A549 (cell line): ENCODE measurements at regions not wholly inside any gene's neighbourhood (a gene's known extent, or its start where the extent isn't known, plus 50 kb on each side); places are given as distances from the start of the nearest gene placed in this dataset.

Experiments used
- ATAC-seq, 2 experiments: fragments of 200-7000 bp in 1 of 2; fragments of >200 bp in 1 of 2; cut with Nextera tagmentation in 1 of 2; cut with Tn5 transposase in 1 of 2; 3 replicates each; pipeline versions ENCODE4 v1.8.0 to v1.9.1; 2018 to 2020; ENCODE audit warnings: mild to moderate bottlenecking in 1 of 2, moderate library complexity in 1 of 2
- CTCF ChIA-PET: fragments of 300-600 bp; sonication (Branson Sonifier 250); formaldehyde crosslinking; extraction: SDS; loops from one replicate; lab custom pipeline; 2021; ENCODE audit warnings: antibody characterized with exemption, inconsistent platforms; lab: Yijun Ruan, JAX
- POLR2A ChIA-PET: fragments of 350-600 bp; formaldehyde crosslinking; extraction: SDS; loops from one replicate; lab custom pipeline; 2021; ENCODE audit warnings: antibody characterized with exemption, inconsistent platforms; lab: Yijun Ruan, JAX
- DNase-seq, 2 experiments: peaks; one replicate each; pipeline versions ENCODE4 v3.0.0 to v3.0.0-alpha.2; 2011 to 2016; ENCODE audit warnings: low read depth in 1 of 2, low spot score in 1 of 2
- FAIRE-seq: peaks from 2 replicates; lab custom pipeline; 2011; peaks lifted over from hg19 to GRCh38; lab: Jason Lieb, UNC
- H3K27ac ChIP-seq, 2 experiments: fragments of >200 bp; sonication (Bioruptor Twin); formaldehyde crosslinking; 3 replicates each; pipeline ENCODE4 v1.5.1; 2016 to 2017
- H3K4me1 ChIP-seq: fragments of >200 bp; sonication (Bioruptor Twin); formaldehyde crosslinking; 3 replicates; pipeline ENCODE4 v1.6.1; 2016
- H3K4me2 ChIP-seq: fragments of >200 bp; sonication (Bioruptor Twin); formaldehyde crosslinking; 3 replicates; pipeline ENCODE4 v1.6.1; 2016
- H3K4me3 ChIP-seq: fragments of >200 bp; sonication (Bioruptor Twin); formaldehyde crosslinking; 3 replicates; pipeline ENCODE4 v1.5.1; 2016
- H3K9me3 ChIP-seq: fragments of >200 bp; sonication (Bioruptor Twin); formaldehyde crosslinking; 3 replicates; pipeline ENCODE4 v1.6.1; 2016
- CBX2 ChIP-seq: fragments of 200-600 bp; sonication (generic); IDR thresholded peaks from 2 replicates; pipeline ENCODE4 v1.6.1; 2016; ENCODE audit warnings: low read depth, mild to moderate bottlenecking, borderline replicate concordance
- CBX8 ChIP-seq: fragments of 200-600 bp; sonication (generic); IDR thresholded peaks from 2 replicates; pipeline ENCODE4 v1.6.1; 2016
- CHD2 ChIP-seq: fragments of 150-350 bp; IDR thresholded peaks from 2 replicates; pipeline ENCODE4 v1.6.1; 2014; ENCODE audit warnings: low read length; ENCODE audit not compliant: partially characterized antibody
- EHMT2 ChIP-seq: fragments of 200-600 bp; sonication (generic); IDR thresholded peaks from 2 replicates; pipeline ENCODE4 v1.6.1; 2016; ENCODE audit warnings: antibody characterized with exemption, low read depth, mild to moderate bottlenecking, moderate library complexity
- FOSL2 ChIP-seq, 2 experiments: fragments of 450-650 bp in 1 of 2; fragments of >200 bp in 1 of 2; sonication (Bioruptor Twin) in 1 of 2; formaldehyde crosslinking; IDR thresholded peaks; 2 replicates each; pipeline versions ENCODE4 v1.5.0 to v1.6.1; 2016 to 2020; ENCODE audit warnings: mild to moderate bottlenecking in 1 of 2, moderate library complexity in 1 of 2
- FOXS1 ChIP-seq: fragments of 250-450 bp; sonication (Bioruptor Pico); IDR thresholded peaks from 2 replicates; pipeline ENCODE4 v1.5.0; 2020; ENCODE audit warnings: mild to moderate bottlenecking, moderate library complexity
- GATA3 ChIP-seq: IDR thresholded peaks from 2 replicates; pipeline ENCODE4 v1.6.1; 2012; ENCODE audit warnings: borderline replicate concordance
- HOXA7 ChIP-seq: fragments of 250-450 bp; sonication (Bioruptor Pico); IDR thresholded peaks from 2 replicates; pipeline ENCODE4 v1.5.0; 2020; ENCODE audit warnings: mild to moderate bottlenecking, moderate library complexity
- HOXB13 ChIP-seq: fragments of 250-450 bp; sonication (Bioruptor Pico); IDR thresholded peaks from 2 replicates; pipeline ENCODE4 v1.5.0; 2020; ENCODE audit warnings: low read depth, mild to moderate bottlenecking, moderate library complexity
- HOXB5 ChIP-seq: fragments of 250-450 bp; sonication (Bioruptor Pico); IDR thresholded peaks from 2 replicates; pipeline ENCODE4 v1.5.0; 2020; ENCODE audit warnings: mild to moderate bottlenecking, moderate library complexity
- KDM5A ChIP-seq: fragments of 200-600 bp; sonication (generic); IDR thresholded peaks from 2 replicates; pipeline ENCODE4 v1.6.1; 2016; ENCODE audit warnings: antibody characterized with exemption, mild to moderate bottlenecking
- MAZ ChIP-seq: fragments of 150-350 bp; IDR thresholded peaks from 2 replicates; pipeline ENCODE4 v1.6.1; 2014; ENCODE audit warnings: antibody characterized with exemption, low read depth, low read length, borderline replicate concordance
- POLR2A ChIP-seq: IDR thresholded peaks from 2 replicates; pipeline ENCODE4 v1.6.1; 2012; ENCODE audit warnings: mild to moderate bottlenecking, low read length
- RARB ChIP-seq: fragments of 250-450 bp; sonication (Bioruptor Pico); IDR thresholded peaks from 2 replicates; pipeline ENCODE4 v1.8.0; 2021; ENCODE audit warnings: mild to moderate bottlenecking, moderate library complexity
- SMC3 ChIP-seq: fragments of >200 bp; sonication (Bioruptor Twin); formaldehyde crosslinking; IDR thresholded peaks from 3 replicates; pipeline ENCODE4 v1.6.1; 2018; ENCODE audit warnings: inconsistent platforms
- TFCP2L1 ChIP-seq: fragments of 250-450 bp; sonication (Bioruptor Pico); IDR thresholded peaks from 2 replicates; pipeline ENCODE4 v1.5.0; 2021; ENCODE audit warnings: mild to moderate bottlenecking
- whole genome bisulfite sequencing: methylation state at CpG from one replicate; pipeline ENCODE4 v1.1.6; 2017; ENCODE audit errors: missing lambda C conversion rate; 5-methylcytosine and 5-hydroxymethylcytosine counted together
- TF ChIP-seq, protein P1 (sequence below): IDR thresholded peaks from 2 replicates; pipeline ENCODE4 v1.6.1; 2012; ENCODE audit warnings: low read depth, borderline replicate concordance
- TF ChIP-seq, protein P2 (sequence below): fragments of 200-600 bp; sonication (generic); IDR thresholded peaks from 2 replicates; pipeline ENCODE4 v1.6.1; 2016; ENCODE audit warnings: antibody characterized with exemption, mild to moderate bottlenecking, moderate library complexity
- TF ChIP-seq, protein P3 (sequence below): fragments of 250-450 bp; sonication (Bioruptor Pico); IDR thresholded peaks from 2 replicates; pipeline ENCODE4 v1.5.0; 2021; ENCODE audit warnings: mild to moderate bottlenecking, moderate library complexity, borderline replicate concordance

DNA sequence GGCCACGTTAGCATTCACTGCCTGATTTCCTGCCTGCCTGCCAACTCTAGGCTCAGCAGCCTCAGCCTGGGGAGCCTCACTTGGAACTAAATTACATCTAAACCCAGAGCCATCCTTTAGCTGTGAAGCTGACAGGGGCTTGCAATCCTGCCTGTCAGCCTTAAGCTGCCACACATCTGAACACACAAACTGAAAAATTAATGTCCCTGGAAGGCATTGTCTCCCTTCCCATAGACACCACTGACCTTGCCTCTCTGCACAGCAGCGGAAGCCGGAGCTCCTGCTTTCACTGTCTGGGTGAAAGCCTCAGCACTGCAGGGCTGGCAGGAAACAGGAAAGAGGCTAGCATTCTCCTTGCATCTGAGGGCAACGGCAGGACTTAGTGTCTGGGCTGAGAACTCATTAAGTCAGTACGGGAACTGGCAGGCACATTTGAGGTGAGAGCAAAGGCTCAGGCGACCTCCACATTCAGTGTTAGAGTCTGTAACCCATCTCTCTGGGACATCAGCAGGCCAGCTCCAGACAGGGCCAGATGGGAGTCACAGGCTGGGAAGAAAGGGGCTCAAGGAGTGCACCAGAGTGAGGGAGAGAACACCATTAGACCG lies 452.4 kb upstream of the C16orf82 start:
- POLR2A ChIA-PET, result no interaction called here
- no peak for ATAC-seq
- H3K9me3 ChIP-seq, result no peaks in the 10 kb centered on the region

DNA sequence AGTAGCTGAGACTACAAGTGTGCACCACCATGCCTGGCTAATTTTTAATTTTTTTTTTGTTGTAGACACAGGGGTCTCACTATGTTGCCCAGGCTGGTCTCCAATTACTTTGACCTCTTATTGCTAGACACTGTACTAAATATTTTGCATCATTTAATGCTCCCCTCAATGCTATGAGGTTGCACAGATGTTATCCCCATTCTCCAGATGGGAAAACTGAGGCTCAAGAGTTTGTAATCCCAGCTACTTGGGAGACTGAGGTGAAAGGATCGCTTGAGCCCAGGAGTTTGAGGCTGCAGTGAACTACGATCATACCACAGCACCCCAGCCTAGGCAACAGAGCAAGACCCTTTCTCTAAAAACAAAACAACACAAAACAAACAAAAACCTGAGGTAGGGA lies 443.3 kb upstream of the C16orf82 start:
- POLR2A ChIA-PET, result no interaction called here
- Histone ChIP-seq H3K4me2 (no peak overlapping the region), H3K9me3 (no peaks in the 10 kb centered on the region), H3K27ac (no peak overlapping the region), H3K4me3 (no peak overlapping the region), H3K4me1 (no peaks in the 10 kb centered on the region)
- ATAC-seq, result no peak
- FAIRE-seq, result no peak
- CTCF ChIA-PET, result no interaction called here
- DNase-seq, result no peak
- TF ChIP-seq, protein P1, sequence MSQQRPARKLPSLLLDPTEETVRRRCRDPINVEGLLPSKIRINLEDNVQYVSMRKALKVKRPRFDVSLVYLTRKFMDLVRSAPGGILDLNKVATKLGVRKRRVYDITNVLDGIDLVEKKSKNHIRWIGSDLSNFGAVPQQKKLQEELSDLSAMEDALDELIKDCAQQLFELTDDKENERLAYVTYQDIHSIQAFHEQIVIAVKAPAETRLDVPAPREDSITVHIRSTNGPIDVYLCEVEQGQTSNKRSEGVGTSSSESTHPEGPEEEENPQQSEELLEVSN, result no peak
- TF ChIP-seq POLR2A (no peak), TFCP2L1 (no peak), MAZ (no peak)
- WGBS, result 0% methylated on average over 2 of the region's 2 CpGs

More for the DNA sequence above, 452.4 kb upstream of the C16orf82 start:
- WGBS, result 0% methylated on average over 7 of the region's 7 CpGs
- Histone ChIP-seq H3K4me1 (no peaks in the 10 kb centered on the region), H3K4me3 (no peak overlapping the region), H3K4me2 (no peak overlapping the region), H3K27ac (no peak overlapping the region)
- no peak for FAIRE-seq
- TF ChIP-seq SMC3 (no peak), HOXB13 (CRISPR knock-in tag) (no peak), FOSL2 (IDR thresholded peaks at IDR 0.05) (no peak), FOSL2 (CRISPR knock-in tag; IDR thresholded peaks at IDR 0.05) (no peak), RARB (no peak), TFCP2L1 (no peak), GATA3 (no peak), HOXB5 (CRISPR knock-in tag) (no peak), EHMT2 (no peak), CBX8 (no peak), KDM5A (no peak), CBX2 (no peak), FOXS1 (no peak), CHD2 (no peak), HOXA7 (CRISPR knock-in tag) (no peak)
- TF ChIP-seq, protein P2, sequence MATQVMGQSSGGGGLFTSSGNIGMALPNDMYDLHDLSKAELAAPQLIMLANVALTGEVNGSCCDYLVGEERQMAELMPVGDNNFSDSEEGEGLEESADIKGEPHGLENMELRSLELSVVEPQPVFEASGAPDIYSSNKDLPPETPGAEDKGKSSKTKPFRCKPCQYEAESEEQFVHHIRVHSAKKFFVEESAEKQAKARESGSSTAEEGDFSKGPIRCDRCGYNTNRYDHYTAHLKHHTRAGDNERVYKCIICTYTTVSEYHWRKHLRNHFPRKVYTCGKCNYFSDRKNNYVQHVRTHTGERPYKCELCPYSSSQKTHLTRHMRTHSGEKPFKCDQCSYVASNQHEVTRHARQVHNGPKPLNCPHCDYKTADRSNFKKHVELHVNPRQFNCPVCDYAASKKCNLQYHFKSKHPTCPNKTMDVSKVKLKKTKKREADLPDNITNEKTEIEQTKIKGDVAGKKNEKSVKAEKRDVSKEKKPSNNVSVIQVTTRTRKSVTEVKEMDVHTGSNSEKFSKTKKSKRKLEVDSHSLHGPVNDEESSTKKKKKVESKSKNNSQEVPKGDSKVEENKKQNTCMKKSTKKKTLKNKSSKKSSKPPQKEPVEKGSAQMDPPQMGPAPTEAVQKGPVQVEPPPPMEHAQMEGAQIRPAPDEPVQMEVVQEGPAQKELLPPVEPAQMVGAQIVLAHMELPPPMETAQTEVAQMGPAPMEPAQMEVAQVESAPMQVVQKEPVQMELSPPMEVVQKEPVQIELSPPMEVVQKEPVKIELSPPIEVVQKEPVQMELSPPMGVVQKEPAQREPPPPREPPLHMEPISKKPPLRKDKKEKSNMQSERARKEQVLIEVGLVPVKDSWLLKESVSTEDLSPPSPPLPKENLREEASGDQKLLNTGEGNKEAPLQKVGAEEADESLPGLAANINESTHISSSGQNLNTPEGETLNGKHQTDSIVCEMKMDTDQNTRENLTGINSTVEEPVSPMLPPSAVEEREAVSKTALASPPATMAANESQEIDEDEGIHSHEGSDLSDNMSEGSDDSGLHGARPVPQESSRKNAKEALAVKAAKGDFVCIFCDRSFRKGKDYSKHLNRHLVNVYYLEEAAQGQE, result no peak
- TF ChIP-seq, protein P3, sequence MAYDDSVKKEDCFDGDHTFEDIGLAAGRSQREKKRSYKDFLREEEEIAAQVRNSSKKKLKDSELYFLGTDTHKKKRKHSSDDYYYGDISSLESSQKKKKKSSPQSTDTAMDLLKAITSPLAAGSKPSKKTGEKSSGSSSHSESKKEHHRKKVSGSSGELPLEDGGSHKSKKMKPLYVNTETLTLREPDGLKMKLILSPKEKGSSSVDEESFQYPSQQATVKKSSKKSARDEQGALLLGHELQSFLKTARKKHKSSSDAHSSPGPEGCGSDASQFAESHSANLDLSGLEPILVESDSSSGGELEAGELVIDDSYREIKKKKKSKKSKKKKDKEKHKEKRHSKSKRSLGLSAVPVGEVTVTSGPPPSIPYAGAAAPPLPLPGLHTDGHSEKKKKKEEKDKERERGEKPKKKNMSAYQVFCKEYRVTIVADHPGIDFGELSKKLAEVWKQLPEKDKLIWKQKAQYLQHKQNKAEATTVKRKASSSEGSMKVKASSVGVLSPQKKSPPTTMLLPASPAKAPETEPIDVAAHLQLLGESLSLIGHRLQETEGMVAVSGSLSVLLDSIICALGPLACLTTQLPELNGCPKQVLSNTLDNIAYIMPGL (CRISPR knock-in tag), result no peak
- TF ChIP-seq, protein P1, result no peak
- DNase-seq, result no peak
- CTCF ChIA-PET, result interaction anchor here (1.1 kb wide), 1 partner anchor 31 kb away, joined by 3 read pairs; no protein-coding TSS in a partner anchor
